Activated CD4-positive, alpha-beta memory T cell treated with anti-CD3 and anti-CD28 coated beads, Interleukin-2, amount 10 ng/mL, durations not matched to agents 7 days and 5 days (primary cell): ENCODE measurements at regions not wholly inside any gene's neighbourhood (a gene's known extent, or its start where the extent isn't known, plus 50 kb on each side); places are given as distances from the start of the nearest gene placed in this dataset.
"Not testable (repeated sequence)": the region's sequence is repeated elsewhere in the genome, so short reads cannot be mapped to it uniquely, and the experiment has no call there.

Experiments used
- CTCF ChIA-PET: fragments of 350-600 bp; sonication (Branson Sonifier 250); formaldehyde crosslinking; loops from one replicate; lab custom pipeline; 2021; ENCODE audit warnings: antibody characterized with exemption, inconsistent platforms; lab: Charles Lee
- POLR2A ChIA-PET: fragments of 350-600 bp; sonication (Branson Sonifier 250); formaldehyde crosslinking; loops from one replicate; lab custom pipeline; 2021; ENCODE audit warnings: antibody characterized with exemption; lab: Charles Lee
- DNase-seq: peaks from one replicate; pipeline ENCODE4 v3.0.0-alpha.2; 2020
- H3K27ac Mint-ChIP-seq: one replicate; pipeline ENCODE4 v1.8.0; 2021; ENCODE audit warnings: mild to moderate bottlenecking, mixed read lengths
- H3K27me3 Mint-ChIP-seq: one replicate; pipeline ENCODE4 v1.8.0; 2021; ENCODE audit warnings: mixed read lengths
- H3K36me3 Mint-ChIP-seq: one replicate; pipeline ENCODE4 v1.8.0; 2021; ENCODE audit warnings: low read depth, mixed read lengths
- H3K4me1 Mint-ChIP-seq: one replicate; pipeline ENCODE4 v1.8.0; 2021; ENCODE audit warnings: mixed read lengths
- H3K4me3 Mint-ChIP-seq: one replicate; pipeline ENCODE4 v1.8.0; 2021; ENCODE audit warnings: mild to moderate bottlenecking, mixed read lengths
- H3K9me3 Mint-ChIP-seq: one replicate; pipeline ENCODE4 v1.8.0; 2021; ENCODE audit warnings: mixed read lengths

DNA sequence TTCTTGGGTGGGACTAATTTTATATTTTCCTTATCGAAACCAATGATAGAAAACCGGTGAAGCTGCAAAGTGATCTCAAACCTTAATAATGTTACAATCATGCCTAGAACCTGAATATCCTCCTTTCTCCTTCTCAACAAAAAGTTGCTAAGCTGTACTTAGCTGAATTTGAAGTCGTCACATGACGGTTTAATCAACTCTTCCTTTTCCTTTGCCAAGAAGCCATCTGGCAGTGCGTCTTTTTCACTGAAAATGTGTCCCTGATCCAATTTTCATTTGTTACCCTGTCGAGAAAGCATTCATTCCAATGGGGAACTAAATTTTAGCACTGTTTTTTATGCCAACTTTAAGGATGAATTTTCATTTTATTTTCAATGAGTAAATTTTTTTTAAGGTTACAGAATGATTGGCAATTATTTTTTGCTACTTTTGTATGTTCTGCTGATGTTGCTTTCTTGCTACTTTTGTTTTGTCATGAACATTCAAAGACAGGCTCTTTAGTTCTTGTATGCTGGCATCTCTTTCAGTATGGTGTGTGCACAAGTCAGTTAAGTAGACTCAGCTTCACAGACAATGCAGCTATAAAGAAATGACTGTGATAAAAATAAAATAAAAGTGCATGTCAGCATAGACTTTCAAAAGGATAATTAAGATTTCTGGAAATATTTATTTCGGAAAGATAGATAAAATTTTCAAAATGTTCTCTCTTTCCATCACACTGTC lies 980.0 kb downstream of the DNAJB9 start:
- H3K27me3 Mint-ChIP-seq: no peaks in the 10 kb centered on the region
- CTCF ChIA-PET: no interaction called here
- peaks cover 11% of the 10 kb centered on the region for H3K9me3 Mint-ChIP-seq
- H3K4me1 Mint-ChIP-seq: no peaks in the 10 kb centered on the region
- no peak overlapping the region for H3K27ac Mint-ChIP-seq
- no peak for DNase-seq
- no peak overlapping the region for H3K4me3 Mint-ChIP-seq
- POLR2A ChIA-PET: no interaction called here
- no peaks in the 10 kb centered on the region for H3K36me3 Mint-ChIP-seq

DNA sequence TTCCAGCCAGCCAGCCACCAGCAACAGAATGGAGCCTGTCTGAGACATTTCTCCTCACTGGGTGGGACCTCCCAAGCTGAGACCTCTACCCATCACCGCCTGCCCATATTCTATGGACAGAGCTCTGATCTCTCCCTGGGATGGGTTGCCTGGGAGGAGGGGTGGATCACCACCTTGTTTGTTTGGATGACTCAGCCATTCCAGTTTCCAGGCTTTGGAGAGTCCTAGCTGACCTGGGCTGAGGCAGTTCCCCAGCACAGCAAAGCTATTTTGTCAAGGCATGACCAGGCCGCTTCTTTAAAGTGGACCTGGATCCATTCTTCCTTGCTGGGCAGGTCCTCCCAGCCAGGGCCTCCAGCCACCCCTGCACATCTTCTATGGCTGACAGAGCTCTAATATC lies 982.3 kb downstream of the DNAJB9 start:
- Mint-ChIP-seq H3K27ac (no peak overlapping the region), H3K4me1 (no peaks in the 10 kb centered on the region), H3K4me3 (no peak overlapping the region), H3K27me3 (no peaks in the 10 kb centered on the region), H3K9me3 (peaks cover 13% of the 10 kb centered on the region), H3K36me3 (no peaks in the 10 kb centered on the region)
- no peak for DNase-seq
- CTCF ChIA-PET: no interaction called here
- POLR2A ChIA-PET: no interaction called here

DNA sequence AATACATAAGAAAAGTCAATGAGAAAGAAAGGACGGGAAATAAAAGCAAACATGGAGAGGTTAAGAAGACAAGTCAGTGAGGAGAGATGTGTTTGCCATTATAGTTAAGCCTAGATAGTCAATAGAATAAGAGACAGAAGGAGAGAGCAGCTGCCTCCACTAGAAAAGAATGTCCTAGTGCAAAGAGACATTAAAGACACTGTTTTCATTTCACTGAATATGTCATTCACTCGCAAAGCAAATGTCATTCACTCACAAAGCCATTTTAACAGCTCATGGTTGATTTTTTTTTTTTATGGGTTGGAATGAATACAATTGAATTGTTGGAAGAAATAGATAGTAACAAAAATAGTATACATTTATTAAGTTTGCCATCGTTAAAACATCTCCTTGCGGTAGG lies 1007.6 kb downstream of the DNAJB9 start:
- no peaks in the 10 kb centered on the region for H3K36me3 Mint-ChIP-seq
- no peak overlapping the region for H3K27ac Mint-ChIP-seq
- H3K4me1 Mint-ChIP-seq: no peaks in the 10 kb centered on the region
- ChIA-PET POLR2A (no interaction called here), CTCF (no interaction called here)
- peaks cover 2% of the 10 kb centered on the region for H3K9me3 Mint-ChIP-seq
- DNase-seq: no peak
- no peak overlapping the region for H3K4me3 Mint-ChIP-seq
- no peaks in the 10 kb centered on the region for H3K27me3 Mint-ChIP-seq

DNA sequence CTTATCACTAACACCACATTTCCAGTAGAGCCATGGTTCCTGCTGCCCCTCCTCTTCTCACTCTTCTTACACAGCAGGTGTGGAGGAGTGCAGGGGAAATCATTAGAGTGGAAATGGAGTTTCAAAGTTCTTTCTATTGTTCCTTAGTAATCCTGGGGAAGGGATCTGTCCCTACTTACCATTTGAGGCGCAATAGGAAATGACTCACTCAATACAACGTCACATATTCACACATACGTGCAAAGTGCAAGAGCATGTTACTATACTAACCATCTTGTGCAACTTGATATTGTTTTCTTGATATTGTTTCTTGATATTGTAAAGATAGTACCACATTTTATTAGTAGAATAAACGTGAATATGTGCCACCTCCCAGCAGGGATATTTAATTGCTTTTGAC lies 1010.2 kb downstream of the DNAJB9 start:
- POLR2A ChIA-PET: no interaction called here
- Mint-ChIP-seq H3K27me3 (no peaks in the 10 kb centered on the region), H3K4me1 (no peaks in the 10 kb centered on the region), H3K9me3 (peaks cover 6% of the 10 kb centered on the region), H3K27ac (no peak overlapping the region), H3K36me3 (no peaks in the 10 kb centered on the region), H3K4me3 (no peak overlapping the region)
- DNase-seq: no peak
- CTCF ChIA-PET: no interaction called here

DNA sequence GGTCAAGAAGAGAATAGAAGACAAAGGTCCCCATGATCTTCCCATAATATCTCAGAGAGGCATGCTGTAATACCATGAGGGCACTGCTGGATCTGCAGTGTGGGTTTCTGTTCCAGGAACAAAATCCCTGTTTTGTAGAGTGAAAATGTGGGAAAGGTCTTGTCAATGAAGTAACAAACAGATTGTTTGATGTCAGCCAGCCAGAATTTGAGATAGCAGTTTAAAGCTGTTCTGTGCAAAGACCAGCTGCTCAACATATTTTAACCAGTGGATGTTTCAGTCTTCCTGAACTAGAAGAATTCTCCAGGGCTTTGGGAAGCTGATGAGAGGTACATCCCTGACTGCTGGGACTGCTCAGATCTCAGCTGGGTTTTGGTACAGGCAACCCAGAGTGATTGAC lies 1012.5 kb downstream of the DNAJB9 start:
- H3K27me3 Mint-ChIP-seq: no peaks in the 10 kb centered on the region
- no peaks in the 10 kb centered on the region for H3K36me3 Mint-ChIP-seq
- H3K4me3 Mint-ChIP-seq: no peak overlapping the region
- POLR2A ChIA-PET: no interaction called here
- H3K27ac Mint-ChIP-seq: no peak overlapping the region
- no peak for DNase-seq
- no peaks in the 10 kb centered on the region for H3K4me1 Mint-ChIP-seq
- peaks cover 6% of the 10 kb centered on the region for H3K9me3 Mint-ChIP-seq
- CTCF ChIA-PET: no interaction called here

DNA sequence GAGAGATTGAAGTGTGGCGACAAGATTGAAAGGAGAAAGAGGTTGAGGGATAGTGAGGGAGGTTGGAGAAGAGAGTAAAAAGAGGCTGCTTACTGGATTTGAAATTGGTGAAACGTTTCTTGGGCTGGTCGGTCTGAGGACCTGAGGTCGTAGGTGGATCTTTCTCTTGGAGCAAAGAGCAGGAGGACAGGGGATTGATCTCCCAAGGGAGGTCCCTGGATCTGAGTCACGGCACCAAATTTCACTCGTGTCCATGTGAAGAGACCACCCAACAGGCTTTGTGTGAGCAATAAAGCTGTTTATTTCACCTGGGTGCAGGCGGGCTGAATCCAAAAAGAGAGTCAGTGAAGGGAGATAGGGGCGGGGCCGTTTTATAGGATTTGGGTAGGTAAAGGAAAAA lies 1027.3 kb downstream of the DNAJB9 start:
- CTCF ChIA-PET, H3K4me3 Mint-ChIP-seq, POLR2A ChIA-PET, H3K9me3 Mint-ChIP-seq, H3K4me1 Mint-ChIP-seq, H3K36me3 Mint-ChIP-seq, H3K27me3 Mint-ChIP-seq, H3K27ac Mint-ChIP-seq, DNase-seq: not testable (repeated sequence)

DNA sequence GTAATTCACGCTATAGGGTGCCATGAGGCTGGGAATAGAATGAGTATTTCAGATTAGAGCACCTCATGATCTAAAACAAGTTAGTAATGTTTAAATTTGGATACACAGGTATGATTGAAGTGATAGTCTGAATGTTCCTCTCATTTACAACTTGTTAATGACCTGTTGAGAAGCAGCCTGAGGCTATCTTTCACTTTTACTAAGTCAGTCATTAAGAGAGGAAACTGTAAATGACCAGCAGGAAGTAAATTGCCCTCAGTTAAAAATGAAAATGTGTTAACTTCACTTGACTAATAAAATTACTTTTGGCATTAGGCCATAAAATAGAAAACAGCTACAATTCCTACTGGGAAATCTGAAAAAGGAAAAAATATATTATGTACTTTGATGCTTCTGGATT lies 1042.0 kb downstream of the DNAJB9 start:
- Mint-ChIP-seq H3K27me3 (no peaks in the 10 kb centered on the region), H3K4me1 (no peaks in the 10 kb centered on the region), H3K4me3 (no peak overlapping the region), H3K27ac (no peak overlapping the region), H3K9me3 (peaks cover 4% of the 10 kb centered on the region), H3K36me3 (no peaks in the 10 kb centered on the region)
- DNase-seq: no peak
- POLR2A ChIA-PET: no interaction called here
- CTCF ChIA-PET: no interaction called here

DNA sequence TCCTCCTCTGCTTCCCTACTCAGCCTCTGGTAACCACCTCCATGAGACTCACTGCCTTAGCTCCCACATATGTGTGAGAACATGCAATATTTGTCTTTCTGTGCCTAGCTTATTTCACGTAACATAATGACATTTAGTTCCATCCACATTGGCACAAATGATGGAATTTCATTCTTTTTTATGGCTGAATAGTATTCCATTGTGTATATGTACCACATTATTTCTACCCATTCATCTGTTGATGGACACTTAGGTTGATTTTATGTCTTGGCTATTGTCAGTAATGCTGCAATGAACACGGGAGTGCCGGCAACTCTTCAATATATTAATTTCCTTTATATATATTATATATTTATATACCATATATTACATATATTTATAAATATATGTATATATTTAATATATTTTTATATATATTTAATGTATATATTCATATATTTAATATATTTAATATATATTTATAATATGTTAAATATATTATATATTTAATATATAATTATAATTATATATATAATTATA lies 1046.9 kb downstream of the DNAJB9 start:
- no peak overlapping the region for H3K4me3 Mint-ChIP-seq
- no peaks in the 10 kb centered on the region for H3K4me1 Mint-ChIP-seq
- H3K36me3 Mint-ChIP-seq: no peaks in the 10 kb centered on the region
- H3K27ac Mint-ChIP-seq: no peak overlapping the region
- ChIA-PET CTCF (no interaction called here), POLR2A (no interaction called here)
- DNase-seq: no peak
- H3K27me3 Mint-ChIP-seq: no peaks in the 10 kb centered on the region
- peaks cover 7% of the 10 kb centered on the region for H3K9me3 Mint-ChIP-seq

DNA sequence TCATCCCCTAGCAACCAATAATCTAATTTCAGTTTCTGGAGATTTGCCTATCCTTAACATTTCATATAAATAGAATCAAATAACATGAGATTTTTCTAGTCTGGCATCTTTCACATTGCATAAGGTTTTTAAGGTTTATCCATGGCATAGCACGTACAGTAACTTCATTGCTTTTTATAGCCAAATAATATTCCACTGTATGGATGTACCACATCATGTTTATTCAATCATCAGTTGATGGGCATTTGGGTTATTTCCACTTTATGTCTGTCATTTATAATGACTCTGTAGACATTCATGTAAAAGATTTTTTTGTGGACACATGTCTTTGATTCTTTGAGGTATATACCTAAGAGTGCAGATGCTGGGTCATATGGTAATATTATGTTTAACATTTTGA lies 1052.6 kb downstream of the DNAJB9 start:
- Mint-ChIP-seq H3K27me3 (no peaks in the 10 kb centered on the region), H3K4me1 (no peaks in the 10 kb centered on the region), H3K27ac (no peak overlapping the region), H3K36me3 (no peaks in the 10 kb centered on the region), H3K4me3 (no peak overlapping the region), H3K9me3 (peaks cover 3% of the 10 kb centered on the region)
- POLR2A ChIA-PET: no interaction called here
- DNase-seq: no peak
- CTCF ChIA-PET: no interaction called here

DNA sequence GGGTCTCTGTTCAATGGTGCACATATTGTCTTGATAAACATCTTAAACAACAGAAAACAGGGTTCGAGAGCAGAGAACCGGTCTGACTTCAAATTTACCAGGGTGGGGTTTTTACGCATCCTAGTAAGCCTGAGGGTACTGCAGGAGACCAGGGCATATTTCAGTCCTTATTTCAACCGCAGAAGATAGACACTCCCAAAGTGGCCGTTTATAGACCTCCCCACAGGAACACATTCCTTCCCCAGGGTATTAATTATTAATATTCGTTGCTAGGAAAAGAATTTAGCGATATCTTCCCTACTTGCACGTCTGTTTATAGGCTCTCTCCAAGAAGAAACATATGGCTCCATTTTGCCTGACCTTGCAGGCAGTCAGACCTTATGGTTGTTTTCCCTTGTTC lies 1063.2 kb downstream of the DNAJB9 start:
- H3K4me3 Mint-ChIP-seq: not testable (repeated sequence)

DNA sequence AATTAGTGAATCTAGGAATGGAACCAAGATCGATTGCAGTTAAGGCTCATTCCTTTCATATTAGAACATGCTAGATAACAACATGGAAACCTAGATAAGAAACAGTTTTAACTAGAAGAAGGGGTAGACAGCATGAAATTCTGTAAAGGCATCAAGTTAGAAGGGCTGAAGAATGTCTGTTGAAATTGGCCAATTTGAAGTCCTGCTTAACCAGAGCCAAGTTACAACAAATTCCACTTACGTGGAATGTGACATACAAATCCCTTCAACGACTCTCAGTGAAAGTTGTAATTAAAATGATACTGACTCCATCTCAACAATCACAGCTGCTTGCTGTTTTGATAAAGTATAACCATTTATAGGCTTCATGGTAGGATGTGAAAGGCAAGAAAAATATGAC lies 1065.7 kb downstream of the DNAJB9 start:
- H3K36me3 Mint-ChIP-seq: no peaks in the 10 kb centered on the region
- DNase-seq: no peak
- no peak overlapping the region for H3K27ac Mint-ChIP-seq
- H3K4me3 Mint-ChIP-seq: no peak overlapping the region
- no peaks in the 10 kb centered on the region for H3K4me1 Mint-ChIP-seq
- ChIA-PET POLR2A (no interaction called here), CTCF (no interaction called here)
- no peaks in the 10 kb centered on the region for H3K27me3 Mint-ChIP-seq
- no peaks in the 10 kb centered on the region for H3K9me3 Mint-ChIP-seq

More for the DNA sequence above, 1063.2 kb downstream of the DNAJB9 start:
- CTCF ChIA-PET, H3K9me3 Mint-ChIP-seq, POLR2A ChIA-PET, DNase-seq, H3K27me3 Mint-ChIP-seq, H3K36me3 Mint-ChIP-seq, H3K27ac Mint-ChIP-seq, H3K4me1 Mint-ChIP-seq: not testable (repeated sequence)

DNA sequence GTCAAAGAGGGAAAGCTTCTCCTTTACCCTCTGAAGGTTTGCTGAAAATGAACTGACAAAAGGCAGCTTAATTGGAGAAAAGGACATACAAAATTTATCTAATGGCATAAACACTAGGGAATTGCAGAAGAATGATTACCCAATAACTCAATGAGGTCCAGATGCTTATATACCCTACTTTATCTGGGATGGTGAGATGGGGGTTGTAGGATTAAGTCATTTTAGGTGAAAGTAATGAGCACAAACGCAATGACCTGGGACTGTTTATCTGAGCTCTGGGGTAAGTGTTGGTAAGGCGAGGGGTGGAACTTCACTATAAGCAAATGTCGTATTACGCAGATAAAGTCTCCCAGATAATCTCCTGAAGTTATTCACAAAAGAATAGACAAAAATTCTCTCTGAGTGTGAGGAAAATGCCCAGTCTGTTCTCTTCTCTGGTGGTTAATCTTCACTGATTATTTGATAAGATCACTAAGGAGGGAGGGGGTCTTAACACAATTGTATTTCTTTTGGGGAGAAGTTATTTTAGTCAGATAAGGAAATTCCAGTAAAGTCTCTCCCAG lies 1067.8 kb downstream of the DNAJB9 start:
- Mint-ChIP-seq H3K27ac (no peak overlapping the region), H3K4me1 (no peaks in the 10 kb centered on the region), H3K9me3 (no peaks in the 10 kb centered on the region), H3K27me3 (no peaks in the 10 kb centered on the region), H3K36me3 (no peaks in the 10 kb centered on the region), H3K4me3 (no peak overlapping the region)
- no peak for DNase-seq
- CTCF ChIA-PET: no interaction called here
- POLR2A ChIA-PET: no interaction called here

DNA sequence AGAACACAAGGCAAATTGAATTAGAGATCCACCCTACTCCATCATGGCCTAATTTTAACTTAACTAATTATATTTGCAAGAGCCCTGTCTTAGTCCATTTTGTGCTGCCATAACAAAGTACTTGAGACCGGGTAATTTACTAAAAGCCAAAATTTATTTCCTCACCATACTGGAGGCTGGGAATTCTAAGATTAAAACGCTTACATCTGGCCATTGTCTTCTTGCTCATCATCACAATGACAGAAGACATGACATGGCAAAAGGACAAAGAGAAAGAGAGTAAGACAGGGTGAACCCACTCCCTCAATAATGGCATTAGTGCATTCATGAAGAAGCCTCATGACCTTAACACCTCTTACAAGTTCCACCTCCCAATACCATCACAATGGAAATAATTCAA lies 1068.6 kb downstream of the DNAJB9 start:
- DNase-seq: no peak
- H3K9me3 Mint-ChIP-seq: no peaks in the 10 kb centered on the region
- H3K4me1 Mint-ChIP-seq: no peaks in the 10 kb centered on the region
- H3K27ac Mint-ChIP-seq: no peak overlapping the region
- H3K27me3 Mint-ChIP-seq: no peaks in the 10 kb centered on the region
- ChIA-PET CTCF (no interaction called here), POLR2A (no interaction called here)
- H3K36me3 Mint-ChIP-seq: no peaks in the 10 kb centered on the region
- H3K4me3 Mint-ChIP-seq: no peak overlapping the region

DNA sequence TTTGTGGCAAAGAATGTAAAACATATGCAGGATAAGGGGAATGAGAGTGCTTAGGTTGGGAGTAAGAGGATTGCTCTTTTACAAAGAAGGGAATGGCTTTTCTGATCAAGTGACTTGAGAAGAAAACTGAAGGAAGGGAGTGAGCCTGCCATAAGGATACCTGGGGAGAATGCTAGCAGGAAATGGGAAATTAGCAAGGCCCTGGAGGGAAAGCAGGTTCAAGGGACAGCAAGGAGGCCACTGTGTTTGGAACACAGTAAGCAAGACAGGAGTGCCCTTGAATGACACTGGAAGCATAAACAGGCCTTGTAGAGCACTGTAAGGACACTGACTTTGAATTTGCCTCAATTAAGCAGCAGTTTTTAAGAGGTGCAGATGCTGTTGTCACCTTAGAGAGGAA lies 1069.9 kb downstream of the DNAJB9 start:
- no peaks in the 10 kb centered on the region for H3K4me1 Mint-ChIP-seq
- ChIA-PET CTCF (no interaction called here), POLR2A (no interaction called here)
- H3K4me3 Mint-ChIP-seq: no peak overlapping the region
- H3K36me3 Mint-ChIP-seq: no peaks in the 10 kb centered on the region
- no peak overlapping the region for H3K27ac Mint-ChIP-seq
- H3K9me3 Mint-ChIP-seq: no peaks in the 10 kb centered on the region
- no peaks in the 10 kb centered on the region for H3K27me3 Mint-ChIP-seq
- DNase-seq: no peak
